ENCODE measurements at regions not wholly inside any gene's neighbourhood (a gene's known extent, or its start where the extent isn't known, plus 50 kb on each side); places are given as distances from the start of the nearest gene placed in this dataset.

- DNase-seq (ENCODE audit: low spot score), result peak; percentile 97
Observed at GRCh38 chr3:194769020-194769643, 83.4 kb downstream of the FAM43A start.

- DNase-seq (ENCODE audit: low spot score), result peak; percentile 62
Observed at GRCh38 chr3:194772241-194773000, 86.7 kb downstream of the FAM43A start.

GRCh38 chr3:194773216-194773615 is 87.5 kb downstream of the FAM43A start:
- DNase-seq (ENCODE audit: low spot score), result no peak

GRCh38 chr3:194773771-194774455 is 88.2 kb downstream of the FAM43A start:
- no peak for DNase-seq (ENCODE audit: low spot score)

GRCh38 chr3:194775266-194775665 is 89.6 kb downstream of the FAM43A start:
- DNase-seq (ENCODE audit: low spot score), result no peak

GRCh38 chr3:194775731-194776130 is 90.0 kb downstream of the FAM43A start:
- no peak for DNase-seq (ENCODE audit: low spot score)

- DNase-seq (ENCODE audit: low spot score), result no peak
Observed at GRCh38 chr3:194777729-194778128, 92.0 kb downstream of the FAM43A start.

- no peak for DNase-seq (ENCODE audit: low spot score)
Observed at GRCh38 chr3:194779729-194780224, 94.1 kb downstream of the FAM43A start.

- no peak for DNase-seq (ENCODE audit: low spot score)
Observed at GRCh38 chr3:194780706-194781105, 95.0 kb downstream of the FAM43A start.

GRCh38 chr3:194781617-194782016 is 95.9 kb downstream of the FAM43A start:
- no peak for DNase-seq (ENCODE audit: low spot score)

GRCh38 chr3:194782698-194783404 is 97.2 kb downstream of the FAM43A start:
- no peak for DNase-seq (ENCODE audit: low spot score)

GRCh38 chr3:194784361-194784760 is 98.7 kb downstream of the FAM43A start:
- no peak for DNase-seq (ENCODE audit: low spot score)

- DNase-seq (ENCODE audit: low spot score), result no peak
Observed at GRCh38 chr3:194785315-194785714, 99.6 kb downstream of the FAM43A start.

- no peak for DNase-seq (ENCODE audit: low spot score)
Observed at GRCh38 chr3:194787072-194787471, 101.4 kb downstream of the FAM43A start.

- DNase-seq (ENCODE audit: low spot score), result no peak
Observed at GRCh38 chr3:194787650-194788049, 102.0 kb downstream of the FAM43A start.

- no peak for DNase-seq (ENCODE audit: low spot score)
Observed at GRCh38 chr3:194792368-194792767, 106.7 kb downstream of the FAM43A start.

GRCh38 chr3:194797555-194798250 is 112.0 kb downstream of the FAM43A start:
- no peak for DNase-seq (ENCODE audit: low spot score)

- DNase-seq (ENCODE audit: low spot score), result no peak
Observed at GRCh38 chr3:194798486-194798885, 112.8 kb downstream of the FAM43A start.

- DNase-seq (ENCODE audit: low spot score), result no peak
Observed at GRCh38 chr3:194800002-194800401, 114.3 kb downstream of the FAM43A start.

GRCh38 chr3:194801461-194802432 is 116.1 kb downstream of the FAM43A start:
- no peak for DNase-seq (ENCODE audit: low spot score)

Data from Ammon's horn (tissue), 1 donor.